ENCODE measurements at regions not wholly inside any gene's neighbourhood (a gene's known extent, or its start where the extent isn't known, plus 50 kb on each side); places are given as distances from the start of the nearest gene placed in this dataset.

DNA sequence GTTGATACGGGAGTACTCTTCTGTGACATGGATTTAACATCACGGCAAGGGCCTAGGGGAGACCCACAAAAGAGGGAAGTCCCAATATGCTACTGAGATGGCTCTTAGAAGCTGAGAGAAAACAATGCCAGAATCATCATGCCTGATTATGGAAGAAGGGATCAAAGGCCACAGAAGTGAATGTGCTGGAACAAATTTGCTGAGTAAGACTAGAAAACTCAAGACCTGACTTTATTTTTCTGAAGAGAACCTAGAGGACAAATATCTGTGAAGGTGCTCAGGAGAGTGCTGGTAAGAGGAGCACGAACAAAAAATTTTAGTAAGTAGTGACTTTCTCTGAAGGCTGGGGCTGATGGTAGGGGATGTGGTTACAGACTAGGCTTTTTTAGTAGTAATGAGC lies 277.0 kb downstream of the ZEB1 start:
- H3K27me3 ChIP-seq = no peaks in the 10 kb centered on the region
- no peaks in the 10 kb centered on the region for H3K9me2 ChIP-seq (replicated peaks; ENCODE audit: insufficient read depth)
- no peaks in the 10 kb centered on the region for H4K20me1 ChIP-seq (ENCODE audit: insufficient read depth, poor library complexity, severe bottlenecking)
- H3K4me1 ChIP-seq (ENCODE audit: insufficient read depth) = no peaks in the 10 kb centered on the region
- H3K27ac ChIP-seq = no peak overlapping the region
- no peaks in the 10 kb centered on the region for H3K79me2 ChIP-seq
- H3K9me3 ChIP-seq (ENCODE audit: low read depth) = no peaks in the 10 kb centered on the region
- no peak overlapping the region for H2AFZ ChIP-seq
- no peak for DNase-seq (ENCODE audit: low spot score)
- H3K36me3 ChIP-seq (replicated peaks; ENCODE audit: insufficient read depth, low read depth) = no peaks in the 10 kb centered on the region
- WGBS (ENCODE audit: low lambda C conversion rate, missing lambda C conversion rate) = 61% methylated on average over 3 of the region's 3 CpGs
- no peak overlapping the region for H3K4me2 ChIP-seq
- H3K4me3 ChIP-seq = no peak overlapping the region
- TF ChIP-seq EZH2phosphoT487 (IDR thresholded peaks at IDR 0.05; ENCODE audit: low read depth, severe bottlenecking, unreplicated experiment) (no peak), EZH2 (IDR thresholded peaks at IDR 0.05; ENCODE audit: borderline replicate concordance) (no peak)
- TF ChIP-seq, protein P1, sequence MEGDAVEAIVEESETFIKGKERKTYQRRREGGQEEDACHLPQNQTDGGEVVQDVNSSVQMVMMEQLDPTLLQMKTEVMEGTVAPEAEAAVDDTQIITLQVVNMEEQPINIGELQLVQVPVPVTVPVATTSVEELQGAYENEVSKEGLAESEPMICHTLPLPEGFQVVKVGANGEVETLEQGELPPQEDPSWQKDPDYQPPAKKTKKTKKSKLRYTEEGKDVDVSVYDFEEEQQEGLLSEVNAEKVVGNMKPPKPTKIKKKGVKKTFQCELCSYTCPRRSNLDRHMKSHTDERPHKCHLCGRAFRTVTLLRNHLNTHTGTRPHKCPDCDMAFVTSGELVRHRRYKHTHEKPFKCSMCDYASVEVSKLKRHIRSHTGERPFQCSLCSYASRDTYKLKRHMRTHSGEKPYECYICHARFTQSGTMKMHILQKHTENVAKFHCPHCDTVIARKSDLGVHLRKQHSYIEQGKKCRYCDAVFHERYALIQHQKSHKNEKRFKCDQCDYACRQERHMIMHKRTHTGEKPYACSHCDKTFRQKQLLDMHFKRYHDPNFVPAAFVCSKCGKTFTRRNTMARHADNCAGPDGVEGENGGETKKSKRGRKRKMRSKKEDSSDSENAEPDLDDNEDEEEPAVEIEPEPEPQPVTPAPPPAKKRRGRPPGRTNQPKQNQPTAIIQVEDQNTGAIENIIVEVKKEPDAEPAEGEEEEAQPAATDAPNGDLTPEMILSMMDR (IDR thresholded peaks at IDR 0.05; ENCODE audit: poor library complexity) = no peak

DNA sequence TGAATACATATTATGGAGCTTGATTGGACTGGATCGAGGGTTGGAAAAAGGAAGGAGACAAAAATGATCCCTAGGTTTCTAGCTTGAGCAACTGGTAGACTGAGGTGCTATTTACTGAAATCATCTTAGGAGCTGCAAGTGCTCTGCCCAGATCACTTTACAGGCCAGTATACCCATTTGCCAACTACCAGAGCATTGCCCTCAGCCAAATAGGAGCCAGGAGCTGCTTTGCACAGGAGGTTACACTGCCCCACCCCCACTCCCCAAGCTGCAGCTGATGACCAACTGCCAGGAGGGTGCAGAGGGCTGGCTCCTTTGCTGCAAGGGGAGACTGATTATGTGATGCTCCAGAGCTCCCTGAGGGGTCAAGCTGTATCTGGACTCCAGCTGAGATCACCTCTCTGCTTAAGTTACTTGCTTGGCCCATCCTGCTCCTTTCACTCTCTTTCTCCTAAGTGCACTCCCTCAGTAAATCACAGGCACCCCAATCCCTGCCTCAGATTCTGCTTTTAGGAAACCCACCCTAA lies 275.4 kb downstream of the ZEB1 start:
- Histone ChIP-seq H3K27me3 (no peaks in the 10 kb centered on the region), H3K4me1 (ENCODE audit: insufficient read depth) (no peaks in the 10 kb centered on the region), H3K9me2 (replicated peaks; ENCODE audit: insufficient read depth) (no peaks in the 10 kb centered on the region), H3K4me3 (no peak overlapping the region), H3K9me3 (ENCODE audit: low read depth) (no peaks in the 10 kb centered on the region), H3K4me2 (no peak overlapping the region), H2AFZ (no peak overlapping the region), H4K20me1 (ENCODE audit: insufficient read depth, poor library complexity, severe bottlenecking) (no peaks in the 10 kb centered on the region), H3K79me2 (no peaks in the 10 kb centered on the region), H3K27ac (no peak overlapping the region), H3K36me3 (replicated peaks; ENCODE audit: insufficient read depth, low read depth) (no peaks in the 10 kb centered on the region)
- TF ChIP-seq, protein P1 (IDR thresholded peaks at IDR 0.05; ENCODE audit: poor library complexity) = no peak
- TF ChIP-seq EZH2 (IDR thresholded peaks at IDR 0.05; ENCODE audit: borderline replicate concordance) (no peak), EZH2phosphoT487 (IDR thresholded peaks at IDR 0.05; ENCODE audit: low read depth, severe bottlenecking, unreplicated experiment) (no peak)
- no peak for DNase-seq (ENCODE audit: low spot score)
- 96% methylated on average over 1 of the region's 1 CpG for WGBS (ENCODE audit: low lambda C conversion rate, missing lambda C conversion rate)

DNA sequence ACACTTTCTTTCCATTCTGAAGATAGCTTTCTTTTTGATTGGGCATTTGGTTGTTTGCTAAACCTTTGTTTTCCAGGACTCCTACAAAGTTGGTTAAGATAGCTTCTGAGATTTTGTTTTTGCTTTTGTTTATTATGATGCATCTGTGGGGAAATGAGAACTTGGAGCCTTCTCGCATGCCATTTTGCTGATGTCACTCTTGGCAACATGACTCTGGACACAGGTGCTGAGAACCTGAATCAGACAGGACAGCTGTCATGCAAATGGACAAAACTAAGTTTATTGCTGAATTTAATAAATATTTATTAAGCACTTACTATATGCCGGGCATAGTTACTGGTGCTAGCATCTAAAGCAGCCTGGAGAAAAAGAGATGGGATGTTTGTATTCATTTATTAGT lies 274.1 kb downstream of the ZEB1 start:
- Histone ChIP-seq H3K36me3 (replicated peaks; ENCODE audit: insufficient read depth, low read depth) (no peaks in the 10 kb centered on the region), H3K4me3 (no peak overlapping the region), H3K9me2 (replicated peaks; ENCODE audit: insufficient read depth) (no peaks in the 10 kb centered on the region), H3K79me2 (no peaks in the 10 kb centered on the region), H3K4me1 (ENCODE audit: insufficient read depth) (no peaks in the 10 kb centered on the region), H2AFZ (no peak overlapping the region), H4K20me1 (ENCODE audit: insufficient read depth, poor library complexity, severe bottlenecking) (no peaks in the 10 kb centered on the region), H3K4me2 (no peak overlapping the region), H3K27me3 (no peaks in the 10 kb centered on the region), H3K27ac (no peak overlapping the region), H3K9me3 (ENCODE audit: low read depth) (no peaks in the 10 kb centered on the region)
- TF ChIP-seq, protein P1 (IDR thresholded peaks at IDR 0.05; ENCODE audit: poor library complexity) = no peak
- TF ChIP-seq EZH2 (IDR thresholded peaks at IDR 0.05; ENCODE audit: borderline replicate concordance) (no peak), EZH2phosphoT487 (IDR thresholded peaks at IDR 0.05; ENCODE audit: low read depth, severe bottlenecking, unreplicated experiment) (no peak)
- DNase-seq (ENCODE audit: low spot score) = no peak
- WGBS (ENCODE audit: low lambda C conversion rate, missing lambda C conversion rate) = 89% methylated on average over 2 of the region's 2 CpGs

DNA sequence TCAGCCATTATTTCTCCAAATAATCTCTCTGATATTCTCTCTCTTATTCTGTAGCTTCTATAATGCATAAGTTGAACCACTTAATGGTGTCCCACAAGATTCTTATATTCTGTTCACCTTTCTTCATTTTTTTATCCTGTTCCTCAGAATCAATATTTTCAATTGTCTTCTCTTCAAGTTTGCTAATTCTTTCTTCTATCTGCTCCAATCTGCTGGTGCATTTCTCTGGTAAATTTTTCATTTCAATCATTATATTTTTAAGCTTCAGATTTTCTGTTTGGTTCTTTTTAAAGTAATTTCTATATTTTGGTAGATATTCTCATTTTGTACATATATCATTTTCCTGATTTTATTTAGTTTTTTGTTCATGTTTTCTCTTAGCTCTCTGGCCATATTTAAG lies 272.6 kb downstream of the ZEB1 start:
- Histone ChIP-seq H4K20me1 (ENCODE audit: insufficient read depth, poor library complexity, severe bottlenecking) (no peaks in the 10 kb centered on the region), H3K4me2 (no peak overlapping the region), H3K27me3 (no peaks in the 10 kb centered on the region), H3K79me2 (no peaks in the 10 kb centered on the region), H3K9me2 (replicated peaks; ENCODE audit: insufficient read depth) (no peaks in the 10 kb centered on the region), H3K27ac (no peak overlapping the region), H3K4me3 (no peak overlapping the region), H3K36me3 (replicated peaks; ENCODE audit: insufficient read depth, low read depth) (no peaks in the 10 kb centered on the region), H2AFZ (no peak overlapping the region), H3K9me3 (ENCODE audit: low read depth) (no peaks in the 10 kb centered on the region), H3K4me1 (ENCODE audit: insufficient read depth) (no peaks in the 10 kb centered on the region)
- TF ChIP-seq, protein P1 (IDR thresholded peaks at IDR 0.05; ENCODE audit: poor library complexity) = no peak
- TF ChIP-seq EZH2phosphoT487 (IDR thresholded peaks at IDR 0.05; ENCODE audit: low read depth, severe bottlenecking, unreplicated experiment) (no peak), EZH2 (IDR thresholded peaks at IDR 0.05; ENCODE audit: borderline replicate concordance) (no peak)
- no peak for DNase-seq (ENCODE audit: low spot score)

Measured in hepatocyte (in vitro differentiated cells).